GM04503 (cell line): ENCODE measurements at regions not wholly inside any gene's neighbourhood (a gene's known extent, or its start where the extent isn't known, plus 50 kb on each side); places are given as distances from the start of the nearest gene placed in this dataset.

ENCODE experiments used
- DNase-seq: peaks from one replicate; pipeline ENCODE4 v3.0.0-alpha.2; 2012; ENCODE audit warnings: low read depth

DNA sequence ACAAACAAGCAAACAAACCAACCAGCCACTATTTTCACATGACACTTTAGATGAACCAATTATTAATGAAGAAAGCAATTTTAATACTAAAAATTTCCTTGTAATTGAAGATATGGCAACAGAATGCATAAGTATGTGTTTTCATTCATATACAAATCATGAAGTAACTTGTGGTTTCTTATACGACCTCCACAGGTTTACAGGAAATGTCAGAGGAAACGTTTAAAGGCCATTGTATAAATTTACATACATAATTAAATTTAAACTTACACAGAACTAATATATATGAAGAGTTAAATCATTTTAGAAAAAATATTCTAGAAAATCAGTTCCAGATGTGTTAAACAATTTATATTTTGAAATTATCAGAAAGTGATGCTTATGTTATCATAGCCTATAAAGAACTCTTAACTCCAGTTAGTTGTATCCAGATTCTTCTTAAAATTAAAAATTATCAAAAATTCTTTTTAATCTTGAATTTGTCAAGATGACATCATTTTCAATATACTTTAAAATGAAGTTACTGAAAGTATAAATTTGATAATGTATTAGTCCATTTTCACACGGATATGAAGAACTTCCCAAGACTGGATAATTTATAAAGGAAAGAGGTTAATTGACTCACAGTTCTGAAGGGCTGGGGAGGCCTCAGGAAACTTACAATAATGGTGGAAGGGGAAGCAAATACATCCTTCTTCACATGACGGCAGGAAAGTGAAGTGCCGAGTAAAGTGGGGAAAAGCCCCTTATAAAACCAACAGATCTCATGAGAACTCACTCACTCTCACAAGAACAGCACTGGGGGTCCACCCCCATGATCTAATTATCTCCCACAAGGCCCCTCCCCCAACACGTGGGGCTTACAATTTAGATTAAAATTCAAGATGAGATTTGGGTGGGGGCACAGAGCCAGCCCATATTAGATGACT lies 192.0 kb downstream of the PIK3R1 start:
- no peak for DNase-seq

DNA sequence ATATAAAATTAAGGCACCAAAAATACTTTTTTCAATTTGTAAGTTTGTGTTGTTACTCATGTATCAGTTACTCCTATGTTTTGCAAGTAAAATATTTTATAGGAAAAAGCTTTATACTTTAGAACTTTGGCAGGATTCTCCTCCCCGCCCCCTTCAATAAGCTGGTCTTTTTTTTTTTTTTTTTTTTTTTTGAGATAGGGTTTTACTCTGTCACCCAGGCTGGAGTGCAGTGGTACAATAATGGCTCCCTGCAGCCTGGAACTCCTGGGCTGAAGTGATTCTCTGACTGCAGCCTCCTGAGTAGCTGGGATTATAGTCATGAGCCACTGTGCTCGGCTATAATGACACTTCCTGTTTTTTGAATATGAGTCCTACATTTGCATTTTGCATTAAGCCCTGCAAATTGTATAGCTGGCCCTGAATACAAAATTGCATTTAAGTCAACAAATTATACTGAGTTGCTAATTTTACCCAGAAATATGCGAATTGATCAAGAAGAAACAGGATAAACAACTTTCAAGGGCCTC lies 192.9 kb downstream of the PIK3R1 start:
- DNase-seq: no peak

DNA sequence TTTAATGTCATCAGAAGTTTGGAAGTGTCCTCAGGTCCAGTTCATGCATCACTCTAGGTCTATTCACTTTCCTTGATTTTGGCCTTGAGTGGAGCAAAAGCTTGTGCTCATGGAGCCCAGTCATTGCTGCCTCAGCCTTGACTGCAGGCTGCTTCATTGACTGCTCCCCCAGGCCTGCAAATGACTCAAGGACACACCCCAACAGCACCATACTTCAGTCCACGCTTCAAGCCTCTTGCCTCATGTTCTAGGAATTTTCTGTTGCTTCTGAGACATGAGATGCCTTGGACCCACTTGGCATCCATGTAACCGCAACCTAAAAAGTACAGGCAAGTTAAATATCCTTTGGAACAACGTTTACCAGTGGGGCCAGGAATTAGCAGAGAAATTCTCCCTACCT lies 193.7 kb downstream of the PIK3R1 start:
- DNase-seq: no peak

GRCh38 chr5:68411161-68411560 lies 195.6 kb downstream of the PIK3R1 start:
- DNase-seq: no peak

- no peak for DNase-seq
Measured at GRCh38 chr5:68415177-68416085, 199.9 kb downstream of the PIK3R1 start.

- DNase-seq: no peak
Measured at GRCh38 chr5:68416714-68417113, 201.2 kb downstream of the PIK3R1 start.

DNA sequence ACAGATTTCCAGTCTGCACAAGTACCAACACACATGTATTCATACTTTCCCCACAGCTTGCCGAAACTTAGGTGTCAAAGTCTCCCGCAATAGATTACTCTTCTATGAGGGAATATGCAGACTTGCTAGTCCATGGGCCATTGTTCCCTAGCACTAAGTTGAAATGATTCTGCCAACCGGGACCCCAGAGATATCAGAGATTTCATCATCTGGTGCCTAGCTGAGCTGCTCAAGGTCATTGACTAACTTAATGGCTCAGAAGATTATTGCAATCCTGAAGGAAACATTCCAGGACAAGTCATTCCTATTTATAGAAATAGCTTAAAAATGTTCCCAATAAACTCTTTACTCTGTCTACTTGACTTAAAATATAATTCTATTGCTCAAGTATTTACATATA lies 202.6 kb downstream of the PIK3R1 start:
- DNase-seq: no peak

- DNase-seq: no peak
Measured at GRCh38 chr5:68418680-68419079, 203.1 kb downstream of the PIK3R1 start.

DNA sequence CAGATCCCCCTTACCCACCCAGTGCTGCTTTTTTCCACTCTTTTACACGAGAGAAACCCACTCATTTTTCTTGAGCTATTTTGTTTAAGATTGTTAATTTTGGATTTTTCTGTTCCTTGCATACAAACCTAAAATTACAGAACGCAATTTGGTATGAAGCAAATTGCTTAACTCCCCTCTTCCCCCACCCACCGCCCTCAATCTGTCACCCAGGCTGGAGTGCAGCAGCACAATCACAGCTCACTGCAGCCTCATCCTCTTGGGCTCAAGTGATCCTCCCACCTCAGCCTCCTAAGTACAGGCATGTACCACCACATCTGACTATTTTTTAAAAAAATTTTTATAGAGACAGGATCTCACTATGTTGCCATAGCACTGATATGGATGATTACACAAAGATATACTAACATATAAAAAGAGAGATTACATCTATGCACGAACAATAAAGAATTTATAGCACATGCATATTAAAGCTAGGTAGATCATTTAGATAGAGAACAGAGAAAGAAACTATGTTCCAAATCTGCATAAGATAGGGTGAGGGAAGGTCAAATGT lies 203.6 kb downstream of the PIK3R1 start:
- no peak for DNase-seq

GRCh38 chr5:68419637-68420452 lies 204.3 kb downstream of the PIK3R1 start:
- no peak for DNase-seq

- no peak for DNase-seq
Measured at GRCh38 chr5:68420476-68421344, 205.2 kb downstream of the PIK3R1 start.

DNA sequence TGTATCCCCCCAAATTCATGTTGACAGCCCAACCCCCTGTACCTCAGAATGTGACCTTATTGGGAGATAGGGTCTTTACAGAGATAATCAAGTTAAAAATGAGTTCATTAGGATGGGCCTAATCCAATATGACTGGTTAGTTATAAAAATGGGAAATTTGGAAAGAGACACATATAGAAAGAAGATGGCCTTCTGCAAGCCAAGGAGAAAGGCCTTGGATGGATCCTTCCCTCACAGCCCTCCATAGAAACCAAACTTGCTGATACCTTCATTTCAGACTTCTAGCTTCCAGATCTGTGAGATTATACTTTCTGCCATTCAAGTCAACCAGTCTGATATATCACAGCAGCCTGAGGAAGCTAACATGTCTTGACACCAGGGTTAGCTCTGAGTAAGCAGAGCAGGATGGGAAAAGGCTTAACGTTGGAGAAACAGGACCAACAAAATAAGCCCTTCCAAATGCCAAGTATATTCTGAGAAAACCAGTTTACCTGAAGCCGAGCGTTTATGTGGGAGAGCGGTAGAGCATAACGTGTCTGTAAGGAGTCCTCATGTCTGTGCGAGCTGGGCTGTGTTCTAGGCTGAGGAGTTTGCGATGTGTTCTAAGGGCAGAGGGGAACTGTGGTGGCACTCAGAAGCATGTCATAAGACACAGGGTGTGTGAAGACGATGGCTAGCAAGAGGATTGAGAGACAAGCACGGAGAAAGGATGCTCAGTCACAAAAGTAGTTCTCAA lies 206.1 kb downstream of the PIK3R1 start:
- DNase-seq: no peak

GRCh38 chr5:68423154-68423811 lies 207.7 kb downstream of the PIK3R1 start:
- no peak for DNase-seq

GRCh38 chr5:68424799-68425537 lies 209.4 kb downstream of the PIK3R1 start:
- DNase-seq: no peak

DNA sequence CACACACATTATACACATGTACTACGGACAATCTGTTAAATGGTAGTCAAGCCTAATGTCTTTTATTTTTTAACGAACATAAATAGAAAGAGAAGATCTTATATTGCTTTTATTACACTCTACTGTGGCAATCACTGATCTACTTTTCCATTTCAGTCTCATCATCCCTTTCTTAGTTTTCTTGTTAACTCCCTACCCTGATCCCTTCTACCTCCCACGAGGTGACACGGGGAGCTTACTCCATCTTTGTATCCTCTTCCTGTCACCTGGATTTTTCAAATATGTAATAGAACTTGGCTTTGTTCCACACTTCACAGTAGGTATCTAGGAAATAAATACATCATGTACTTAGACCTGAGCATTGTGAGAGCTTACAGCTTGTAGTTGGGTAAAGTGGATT lies 211.0 kb downstream of the PIK3R1 start:
- DNase-seq: no peak

- no peak for DNase-seq
Measured at GRCh38 chr5:68428231-68428811, 212.8 kb downstream of the PIK3R1 start.

- DNase-seq: no peak
Measured at GRCh38 chr5:68429510-68429909, 214.0 kb downstream of the PIK3R1 start.

DNA sequence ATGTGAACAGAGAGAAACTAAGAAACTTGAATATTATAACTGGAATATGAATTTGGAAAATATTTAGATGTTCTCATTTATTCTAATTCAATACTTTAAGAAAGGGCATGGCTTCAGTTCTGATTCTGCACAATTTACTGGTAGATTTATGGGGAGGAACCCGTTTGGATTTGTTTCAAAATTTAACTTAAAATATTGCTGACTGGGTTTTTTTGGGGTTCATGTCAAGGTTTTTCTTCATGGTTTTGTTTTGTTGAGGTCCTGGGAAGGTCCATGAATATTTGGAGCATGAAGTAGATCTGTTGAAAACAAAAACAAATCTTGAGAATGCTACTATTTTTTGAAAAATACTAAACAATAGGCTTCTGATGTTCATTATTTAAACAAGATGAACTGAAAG lies 214.7 kb downstream of the PIK3R1 start:
- no peak for DNase-seq
